PFSK-1 (cell line): ENCODE measurements at regions not wholly inside any gene's neighbourhood (a gene's known extent, or its start where the extent isn't known, plus 50 kb on each side); places are given as distances from the start of the nearest gene placed in this dataset.

Experiments used
- POLR2AphosphoS5 ChIP-seq: IDR thresholded peaks from 2 replicates; pipeline ENCODE4 v1.6.1; 2012; ENCODE audit warnings: low read depth, mild to moderate bottlenecking, control low read depth, low read length, moderate library complexity
- TAF1 ChIP-seq: IDR thresholded peaks from 2 replicates; pipeline ENCODE4 v1.6.1; 2012; ENCODE audit warnings: low read length, control low read depth, borderline replicate concordance; ENCODE audit not compliant: insufficient read depth

DNA sequence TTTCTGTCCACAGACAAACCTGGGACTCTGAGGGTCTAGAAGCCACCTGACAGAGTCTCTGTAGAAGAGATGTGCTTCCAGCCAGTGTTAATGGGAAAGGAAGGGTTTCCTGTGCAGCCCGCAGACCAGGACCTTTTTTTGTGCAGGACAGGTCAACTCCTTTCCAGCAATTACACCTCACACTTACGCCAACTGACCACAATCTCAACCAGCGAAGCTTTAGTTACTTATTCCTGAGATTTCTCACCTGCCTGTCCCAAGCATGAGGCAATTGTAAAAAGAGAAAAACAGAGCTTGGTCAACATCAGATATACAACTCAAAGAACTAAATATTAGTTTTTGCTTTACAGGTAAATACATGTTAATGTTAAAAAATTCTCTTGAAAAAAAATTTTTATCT, 393.8 kb upstream of the ID4 start:
- TF ChIP-seq POLR2AphosphoS5 (no peak), TAF1 (no peak)
